ENCODE measurements at regions not wholly inside any gene's neighbourhood (a gene's known extent, or its start where the extent isn't known, plus 50 kb on each side); places are given as distances from the start of the nearest gene placed in this dataset.
"Not testable (repeated sequence)": the region's sequence is repeated elsewhere in the genome, so short reads cannot be mapped to it uniquely, and the experiment has no call there.

DNA sequence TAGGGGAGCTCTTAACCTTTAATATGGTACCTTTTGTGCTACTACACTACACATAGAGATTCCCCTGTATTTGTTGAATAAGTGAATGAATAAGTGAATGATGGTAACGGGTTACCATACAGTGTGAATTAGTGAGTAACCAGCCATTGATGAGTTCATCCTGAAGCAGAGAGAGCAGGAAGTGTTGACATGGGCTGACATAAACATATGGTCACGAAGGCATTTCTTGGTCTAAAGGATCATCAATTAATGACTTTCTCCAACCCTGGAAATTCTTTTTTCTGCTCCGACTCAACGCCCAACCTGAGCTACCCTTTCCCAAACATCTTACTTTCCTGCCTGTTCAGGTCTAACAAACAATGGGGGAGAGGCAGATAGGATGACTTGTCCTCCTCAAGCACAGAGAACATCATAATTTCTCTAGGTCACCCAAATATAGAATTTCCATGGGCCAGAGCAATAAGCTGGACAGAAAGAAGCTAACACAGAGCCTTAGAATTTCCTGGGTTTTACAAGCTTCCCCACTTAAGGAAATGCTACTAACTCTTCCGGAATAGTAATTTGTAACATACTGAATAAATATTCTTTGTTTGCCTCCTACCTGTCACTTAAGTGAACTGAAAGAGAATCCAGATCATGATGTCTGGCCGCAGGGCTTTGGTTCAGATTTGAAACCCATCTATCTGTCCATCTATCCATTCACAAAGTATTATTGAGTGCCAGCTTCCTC is 114.7 kb upstream of the NGF start:
- DNase-seq: no peak

DNA sequence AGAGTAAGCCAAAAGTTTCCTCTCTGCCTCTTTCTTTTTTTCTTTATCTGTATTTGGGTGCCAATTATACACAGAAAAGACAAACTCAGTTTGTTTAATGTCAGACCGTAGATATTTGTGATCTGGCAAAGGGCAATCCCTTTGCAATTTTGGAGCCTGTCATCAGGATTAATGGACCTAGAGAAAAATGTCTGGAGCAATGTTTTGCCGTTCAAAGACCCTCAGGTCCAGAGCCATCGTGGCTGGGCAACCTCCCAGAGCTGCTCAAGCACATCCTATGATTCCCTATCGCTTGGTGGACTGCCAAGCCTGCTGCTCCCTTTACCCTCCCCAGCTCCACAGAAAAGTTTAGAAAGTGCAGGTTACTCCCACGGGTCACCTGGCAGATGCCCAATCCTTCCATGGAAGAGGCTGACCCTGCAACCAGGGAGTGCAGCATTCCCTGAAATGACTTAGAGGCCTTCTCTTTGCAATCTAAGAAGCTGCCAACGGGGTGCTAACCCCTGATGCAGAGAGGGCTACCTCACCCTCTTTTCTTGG is 112.5 kb upstream of the NGF start:
- DNase-seq: no peak

DNA sequence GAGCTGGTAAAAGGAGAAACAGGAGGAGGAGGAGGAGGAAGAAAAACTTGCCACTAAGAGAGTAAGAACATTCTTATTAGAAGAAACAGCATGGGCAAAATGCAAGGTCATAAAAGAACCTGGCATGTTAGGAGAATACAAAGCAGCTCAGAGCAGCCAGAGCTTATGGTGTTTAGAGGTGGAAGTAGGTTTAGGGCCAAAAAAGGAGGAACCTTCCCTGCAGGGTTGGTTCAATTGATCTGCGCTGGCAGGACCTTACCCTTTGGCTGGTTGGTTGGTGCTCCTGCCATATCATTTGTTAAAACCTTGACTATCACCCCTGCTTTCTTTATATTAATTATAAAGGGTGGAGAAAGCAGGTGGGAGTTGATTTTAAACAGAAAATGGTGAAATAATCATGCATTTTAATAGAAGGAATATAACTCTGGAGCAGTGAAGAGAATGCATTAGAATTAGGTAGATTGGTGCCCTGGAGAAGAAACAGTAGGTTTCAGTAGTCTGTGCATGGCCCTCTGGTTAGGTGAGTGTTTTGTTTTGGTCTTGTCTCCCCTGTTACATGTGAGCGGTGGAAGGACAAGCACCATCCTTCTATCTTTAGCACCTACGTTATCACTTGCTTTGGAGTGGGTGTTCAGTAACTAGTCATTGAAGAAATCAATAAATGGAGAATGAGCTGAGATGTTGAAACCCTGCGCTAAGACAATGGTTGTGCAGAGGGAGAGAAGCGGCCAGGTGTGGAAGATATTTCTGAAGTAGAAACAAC is 110.4 kb upstream of the NGF start:
- DNase-seq: no peak

DNA sequence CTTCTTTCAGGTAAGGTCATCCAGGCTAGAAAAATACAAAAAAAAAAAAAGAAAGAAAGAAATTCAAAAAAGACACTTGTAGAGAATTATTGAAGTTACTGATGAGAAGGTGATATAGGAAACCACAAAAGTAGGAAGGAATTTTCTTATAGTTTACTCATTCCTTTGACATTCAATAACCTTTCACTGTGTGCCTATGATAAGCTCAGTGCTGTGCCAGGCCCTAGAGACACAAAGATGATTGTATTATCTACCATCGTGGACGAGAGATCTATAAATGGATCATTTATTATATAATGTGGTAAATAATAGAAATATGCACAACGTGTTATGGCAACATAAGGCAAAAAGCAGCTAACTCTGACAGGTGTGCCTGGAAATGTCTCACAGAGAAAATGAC is 109.6 kb upstream of the NGF start:
- no peak for DNase-seq

DNA sequence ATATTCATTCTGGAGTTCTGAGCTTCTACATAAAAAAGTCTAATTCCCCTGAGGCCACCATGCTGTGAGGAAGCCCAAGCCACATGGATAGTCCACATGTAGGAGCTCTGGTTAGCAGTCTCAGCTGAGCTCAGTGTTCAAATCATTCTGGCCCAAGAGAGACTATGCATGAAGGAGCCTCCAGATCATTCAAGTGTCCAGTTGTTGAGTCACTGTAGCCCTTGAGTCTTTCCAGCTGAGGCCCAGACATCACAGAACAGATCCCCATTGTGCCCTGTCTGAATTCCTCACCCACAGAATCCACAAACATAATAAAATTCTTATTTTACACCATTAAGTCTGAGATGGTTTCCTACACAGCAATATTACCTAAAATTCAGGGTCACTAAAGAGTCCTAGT is 107.0 kb upstream of the NGF start:
- DNase-seq: no peak

DNA sequence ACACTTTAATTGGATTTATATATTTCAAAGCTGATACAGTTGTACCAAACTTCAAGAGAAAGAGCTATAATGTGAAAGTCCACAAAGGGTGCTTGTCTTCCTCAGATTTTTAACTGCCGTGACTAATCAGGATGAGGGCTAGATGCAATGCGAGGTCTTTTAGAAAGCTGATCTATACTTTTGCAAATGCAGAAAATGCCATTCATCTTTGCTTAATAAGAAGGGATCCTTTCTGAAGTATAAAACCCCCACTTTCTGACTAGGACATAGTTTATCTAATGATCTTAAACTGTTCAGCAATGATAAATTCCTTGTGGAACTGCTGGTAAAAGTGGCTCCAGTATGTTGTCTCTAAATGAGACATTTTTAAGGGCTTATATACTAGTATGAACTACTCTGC is 102.7 kb upstream of the NGF start:
- DNase-seq: no peak

DNA sequence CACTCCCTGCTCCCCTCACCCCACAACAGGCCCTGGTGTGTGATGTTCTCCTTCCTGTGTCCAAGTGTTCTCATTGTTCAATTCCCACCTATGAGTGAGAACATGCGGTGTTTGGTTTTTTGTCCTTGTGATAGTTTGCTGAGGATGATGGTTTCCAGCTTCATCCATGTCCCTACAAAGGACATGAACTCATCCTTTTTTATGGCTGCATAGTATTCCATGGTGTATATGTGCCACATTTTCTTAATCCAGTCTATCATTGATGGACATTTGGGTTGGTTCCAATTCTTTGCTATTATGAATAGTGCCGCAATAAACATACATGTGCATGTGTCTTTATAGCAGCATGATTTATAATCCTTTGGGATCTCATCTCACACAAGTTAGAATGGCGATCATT is 101.5 kb upstream of the NGF start:
- DNase-seq: not testable (repeated sequence)

DNA sequence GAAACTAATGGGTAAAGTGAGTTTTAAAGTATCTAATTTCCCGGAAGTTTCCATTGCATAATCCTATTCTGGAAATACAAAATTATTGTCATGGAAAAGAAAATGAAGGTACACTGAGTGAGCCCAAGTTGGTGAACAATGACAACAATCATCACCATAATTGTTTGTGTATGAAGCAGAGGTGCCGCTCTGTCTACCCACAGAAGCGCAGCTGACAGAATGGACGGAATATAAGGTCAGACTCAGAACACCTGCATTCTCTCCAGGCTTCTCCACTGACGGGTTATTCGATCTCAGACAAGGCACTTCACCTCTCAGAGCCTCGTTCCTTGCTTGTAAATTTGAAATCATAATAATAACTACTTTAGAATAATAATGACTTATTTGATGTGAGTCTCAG is 99.1 kb upstream of the NGF start:
- no peak for DNase-seq

DNA sequence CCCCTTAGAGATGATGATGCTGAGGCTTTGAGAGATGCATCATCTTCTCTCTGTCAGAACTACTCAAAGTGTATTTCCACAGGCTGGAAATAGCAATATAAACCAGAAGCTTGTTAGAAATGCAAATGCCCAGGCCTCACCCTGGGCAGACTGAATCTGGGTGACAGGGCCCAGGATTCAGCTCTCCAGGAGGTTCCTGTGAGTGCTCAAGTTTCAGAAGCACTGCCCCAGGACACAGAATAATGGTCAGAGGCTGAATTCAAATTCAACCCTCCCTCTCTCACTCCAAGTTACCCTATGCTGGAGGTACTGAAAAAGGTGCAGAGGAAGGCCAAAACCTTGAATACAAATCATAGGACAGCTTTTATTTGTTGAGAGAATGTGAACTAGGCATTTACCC is 98.5 kb upstream of the NGF start:
- DNase-seq: no peak

DNA sequence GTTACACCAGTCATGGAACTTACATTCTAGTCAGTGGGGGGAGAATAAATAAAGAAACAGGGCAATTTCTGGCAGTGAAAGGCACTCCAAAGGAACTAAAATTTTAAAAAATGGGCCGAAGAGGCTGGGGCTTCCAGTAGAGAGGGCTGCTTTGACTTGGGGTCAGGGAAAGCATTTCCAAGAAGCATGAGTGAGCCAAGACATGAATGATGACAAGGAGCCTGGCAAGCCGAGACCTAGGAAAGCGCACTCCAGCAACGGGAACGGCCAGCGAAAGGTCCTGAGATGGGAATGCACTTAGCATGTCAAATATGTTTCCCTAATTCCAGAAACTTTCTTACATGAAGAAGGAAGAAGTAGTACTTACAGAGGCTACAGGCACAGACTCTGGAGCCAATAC is 95.4 kb upstream of the NGF start:
- no peak for DNase-seq

DNA sequence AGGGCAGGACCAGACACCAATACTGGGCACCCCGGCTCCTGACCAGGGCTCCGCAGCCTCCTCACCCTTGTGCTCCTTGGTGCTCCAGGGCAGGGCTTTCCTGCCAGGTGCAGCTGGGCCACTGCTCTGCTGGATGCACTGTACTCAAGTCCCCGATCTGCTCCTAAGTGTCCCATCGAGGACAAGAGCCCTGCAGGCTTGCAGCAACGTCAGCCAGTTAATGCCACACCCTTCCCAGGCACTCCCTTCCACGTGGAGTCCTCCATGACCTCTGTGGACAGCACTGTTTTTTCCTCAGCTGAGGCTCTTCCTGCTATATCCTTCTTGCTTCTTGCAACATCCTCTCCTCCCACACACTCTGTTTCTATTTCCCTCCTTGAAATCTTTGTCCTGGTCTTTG is 94.0 kb upstream of the NGF start:
- no peak for DNase-seq

DNA sequence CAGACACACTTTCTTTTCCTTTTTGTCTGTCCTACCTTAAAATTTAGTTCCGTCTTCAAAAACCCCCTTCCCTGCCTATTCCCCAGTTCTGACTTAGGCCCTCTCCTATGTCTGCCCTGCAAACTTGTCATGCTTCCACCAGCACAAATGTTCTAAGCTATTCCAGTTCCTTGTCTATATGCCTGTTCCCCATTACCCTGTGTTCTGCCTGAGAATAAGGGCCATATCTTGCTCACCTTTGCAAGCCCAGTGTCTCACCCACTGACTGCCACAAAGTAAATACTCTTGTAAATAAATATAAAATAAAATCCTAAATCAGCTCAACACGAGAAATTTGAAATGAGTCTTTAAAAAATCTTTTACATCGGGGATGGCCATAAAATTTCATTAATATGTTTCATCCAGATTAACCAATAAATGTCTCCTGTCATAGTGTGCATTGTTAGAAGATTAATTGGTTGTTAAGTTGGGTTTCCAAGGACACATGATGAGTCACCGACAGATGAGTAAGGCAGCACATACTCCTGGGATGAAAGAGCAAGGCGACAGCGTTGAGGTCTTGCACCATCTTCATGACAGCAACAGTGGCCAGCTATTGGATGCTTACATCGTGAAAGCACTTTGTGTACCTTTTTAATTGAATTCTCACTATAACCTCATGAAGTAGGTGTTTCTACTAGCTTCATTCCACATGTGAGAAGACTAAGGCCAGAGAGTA is 92.6 kb upstream of the NGF start:
- DNase-seq: no peak

DNA sequence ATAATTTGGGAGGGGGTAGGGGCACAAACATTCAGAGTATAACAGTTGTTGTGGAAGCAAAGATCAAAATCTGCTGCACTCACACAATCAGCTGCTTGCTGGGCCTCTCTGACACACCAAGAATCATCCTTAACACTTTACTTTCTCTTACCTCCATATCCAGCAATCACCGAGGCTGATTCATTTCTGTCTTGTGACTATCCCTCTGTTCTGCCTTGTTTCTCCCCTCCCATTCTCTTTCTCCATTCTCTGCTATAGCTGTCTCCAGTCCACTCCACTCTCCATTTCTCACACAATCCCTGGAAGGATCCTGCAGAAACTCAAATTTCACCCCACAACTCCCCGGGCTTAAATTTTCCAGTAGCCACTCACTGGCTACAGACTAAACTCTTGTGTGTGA is 91.8 kb upstream of the NGF start:
- DNase-seq: no peak

DNA sequence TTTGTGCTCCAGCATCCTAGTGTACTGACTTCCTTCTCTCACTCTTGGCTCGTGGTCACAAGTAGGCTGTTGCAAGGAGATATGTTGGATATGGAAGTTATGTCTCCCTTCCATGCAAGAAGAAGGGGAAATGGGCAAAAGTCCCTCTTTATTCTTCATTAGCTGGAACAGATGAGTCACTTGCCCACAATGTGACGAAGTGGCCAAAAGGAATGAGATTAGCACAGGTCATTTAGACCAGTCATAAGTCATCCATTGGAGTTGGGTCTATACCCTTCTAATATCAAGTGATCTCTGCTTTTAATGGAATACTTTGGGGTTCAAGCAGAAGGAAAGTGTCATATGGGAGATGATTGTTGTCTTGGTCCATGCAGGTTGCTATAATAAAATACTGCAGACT is 91.2 kb upstream of the NGF start:
- DNase-seq: no peak

DNA sequence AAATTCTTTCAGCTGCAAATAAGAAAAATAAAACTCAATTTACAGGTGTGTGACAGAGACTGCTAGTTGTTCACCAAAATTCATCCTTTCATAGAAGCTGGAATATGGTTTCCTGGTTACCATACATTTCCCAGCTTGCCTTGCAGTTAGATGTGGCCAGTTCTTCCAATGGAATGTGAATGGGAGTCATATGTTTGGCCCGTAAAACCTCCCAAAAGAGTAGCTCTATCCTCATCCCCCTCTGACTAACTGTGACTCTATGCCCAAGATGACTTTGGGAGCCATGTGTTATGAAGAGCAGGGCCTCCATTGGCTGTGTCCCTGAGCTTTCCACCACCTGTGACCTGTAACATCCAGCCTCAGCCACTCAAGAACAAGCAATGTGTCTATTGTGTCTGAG is 90.6 kb upstream of the NGF start:
- DNase-seq: no peak

DNA sequence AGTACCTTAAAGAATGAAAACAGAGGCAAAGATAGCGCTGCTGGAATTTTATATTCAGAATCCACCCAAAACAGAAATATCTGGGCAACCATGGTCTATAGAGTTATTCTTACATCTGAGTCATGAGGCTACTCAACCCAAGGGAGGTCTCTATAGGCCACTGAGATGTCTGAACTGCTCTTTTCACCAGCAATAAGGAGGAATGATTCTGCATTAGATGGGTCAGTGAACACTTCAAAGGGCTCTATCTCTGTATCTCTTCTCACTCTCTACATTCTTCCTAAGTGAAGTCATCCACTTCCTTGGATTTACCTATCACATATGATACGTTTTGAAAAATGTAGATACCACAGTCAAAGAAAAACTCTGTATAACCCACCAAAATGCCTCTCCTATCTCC is 90.2 kb upstream of the NGF start:
- no peak for DNase-seq

DNA sequence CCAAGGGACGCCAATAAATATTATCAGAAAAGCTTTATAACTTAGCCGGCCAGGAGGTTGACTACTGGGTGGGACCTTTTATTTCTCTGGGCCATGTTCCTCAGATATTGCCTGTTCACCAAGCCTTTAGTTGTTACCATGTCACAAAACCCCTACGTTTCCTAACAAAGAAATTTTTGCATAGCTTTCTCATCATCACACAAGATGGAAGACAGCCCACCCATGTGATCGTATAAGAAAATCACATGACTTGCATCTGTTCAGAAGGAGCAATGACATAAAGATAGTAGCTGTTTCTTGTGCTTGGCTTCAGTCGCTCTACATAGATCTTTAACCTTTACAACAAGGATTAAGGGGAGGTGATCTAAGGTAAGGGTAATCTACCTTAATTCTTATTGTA is 88.9 kb upstream of the NGF start:
- DNase-seq: no peak

DNA sequence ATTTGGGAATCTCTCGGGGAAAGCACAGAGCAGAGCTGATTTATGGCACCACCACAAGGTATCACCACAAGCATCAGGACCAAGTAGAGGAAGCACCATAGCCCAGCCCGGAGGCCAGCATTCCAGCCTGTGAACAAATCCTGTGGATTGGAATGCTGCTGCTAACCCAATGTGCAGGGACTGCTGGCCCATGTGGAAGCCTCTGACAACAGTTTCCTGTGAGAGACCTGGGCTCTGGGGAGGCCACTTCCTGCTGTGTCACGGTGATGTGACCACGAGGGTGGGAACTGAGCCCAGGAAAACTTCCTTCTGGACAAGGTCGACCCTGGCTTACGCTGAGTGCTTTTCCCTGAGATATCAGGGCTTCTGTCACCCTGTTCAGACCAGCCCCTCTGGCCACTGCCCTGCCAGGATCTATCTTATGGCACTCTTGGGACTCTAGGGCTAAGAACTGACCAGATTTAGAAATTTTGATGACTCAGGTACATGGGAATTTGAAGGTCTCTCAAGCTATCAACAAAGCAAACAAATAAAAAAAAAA is 88.3 kb upstream of the NGF start:
- DNase-seq: no peak

DNA sequence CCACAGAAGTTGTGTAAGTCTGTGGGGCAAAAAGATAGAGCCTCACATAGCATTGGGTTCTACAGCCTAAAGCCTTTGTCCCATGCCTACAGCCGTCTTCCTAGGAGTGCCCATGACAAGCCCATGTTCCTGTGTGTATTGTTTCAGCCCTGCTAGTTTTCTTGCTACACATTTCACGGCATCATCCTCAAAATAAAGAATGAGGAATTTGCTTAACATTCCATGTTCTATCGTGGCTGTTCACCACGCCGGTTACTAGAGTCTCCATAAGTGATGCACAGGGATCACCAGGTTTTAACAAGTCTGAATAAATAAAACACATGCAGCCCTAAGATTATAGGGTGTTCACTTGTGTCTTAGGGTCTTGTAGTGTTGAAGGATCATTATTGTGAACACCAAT is 87.4 kb upstream of the NGF start:
- DNase-seq: no peak

DNA sequence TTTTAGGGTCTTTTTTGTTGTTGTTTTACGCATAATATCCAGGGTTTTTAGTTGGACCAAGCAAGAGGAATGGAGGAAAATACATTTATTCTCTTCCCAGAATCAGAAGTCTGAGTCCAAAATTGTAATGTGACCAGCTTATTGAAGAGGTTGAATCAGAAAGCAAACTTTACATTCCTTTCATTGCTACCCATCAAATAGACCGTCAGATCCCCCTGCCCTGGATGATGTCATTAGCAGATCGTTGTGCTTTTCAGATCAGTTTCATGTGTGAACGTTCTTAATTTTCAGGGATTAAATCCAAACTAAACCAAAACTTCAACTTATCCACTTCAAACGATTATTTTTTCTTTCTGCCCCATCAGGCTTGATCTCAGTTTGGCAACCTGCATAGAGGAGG is 85.7 kb upstream of the NGF start:
- DNase-seq: no peak

DNA sequence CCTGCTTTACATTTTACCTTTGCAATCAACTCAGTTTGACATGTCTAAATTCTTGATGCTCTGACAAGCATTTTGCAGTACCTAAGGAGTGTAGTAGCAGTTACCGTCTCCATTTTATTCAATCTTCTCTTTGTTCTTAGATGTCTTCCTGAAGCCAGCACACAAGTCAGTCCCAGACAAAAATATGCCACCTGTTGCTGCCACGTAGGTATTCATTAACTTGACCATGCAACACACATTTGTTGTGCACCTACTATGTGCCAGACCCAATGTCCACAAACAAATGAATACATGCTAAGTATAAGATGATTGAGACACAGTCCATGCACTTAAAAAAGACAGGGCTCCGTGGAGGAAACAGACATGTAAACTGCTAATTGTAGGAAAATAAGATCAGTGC is 81.5 kb upstream of the NGF start:
- no peak for DNase-seq

DNA sequence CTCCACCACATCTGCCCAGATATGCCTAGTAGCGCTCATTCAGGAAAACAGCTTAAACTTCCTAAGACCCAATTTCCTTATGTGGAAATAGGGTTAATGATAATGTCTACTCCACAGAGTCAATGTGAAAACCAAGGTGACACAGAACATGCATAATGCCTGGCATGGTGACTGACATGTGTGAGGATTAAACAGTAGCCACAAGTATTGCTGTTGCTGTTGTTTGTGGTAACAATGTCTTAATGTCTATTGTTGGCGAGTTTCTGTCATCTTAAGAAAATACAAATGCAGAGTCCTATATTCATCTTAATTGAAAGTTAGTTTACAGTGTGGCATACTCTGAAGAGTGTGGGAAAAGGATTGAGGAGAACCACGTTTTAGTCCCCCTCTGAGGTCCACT is 75.6 kb upstream of the NGF start:
- no peak for DNase-seq

DNA sequence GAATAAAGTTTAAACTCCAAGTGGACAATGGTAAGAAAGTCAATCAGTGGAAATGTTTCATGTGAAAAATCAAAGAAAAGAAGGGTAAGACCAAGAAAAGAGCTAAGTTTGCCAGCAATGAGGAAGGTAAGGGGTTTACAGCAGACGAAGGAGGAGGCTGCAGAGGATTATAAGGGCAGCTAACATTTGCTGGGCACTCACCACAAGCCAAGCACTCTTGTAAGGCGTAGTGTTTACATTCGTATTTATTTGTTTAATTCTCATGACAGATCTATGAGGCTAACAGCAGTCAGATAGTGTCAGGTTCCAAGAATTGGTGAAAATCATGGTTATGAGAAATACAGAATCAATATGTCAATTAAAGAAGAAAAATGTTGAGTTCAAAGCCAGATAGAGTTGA is 75.2 kb upstream of the NGF start:
- no peak for DNase-seq

DNA sequence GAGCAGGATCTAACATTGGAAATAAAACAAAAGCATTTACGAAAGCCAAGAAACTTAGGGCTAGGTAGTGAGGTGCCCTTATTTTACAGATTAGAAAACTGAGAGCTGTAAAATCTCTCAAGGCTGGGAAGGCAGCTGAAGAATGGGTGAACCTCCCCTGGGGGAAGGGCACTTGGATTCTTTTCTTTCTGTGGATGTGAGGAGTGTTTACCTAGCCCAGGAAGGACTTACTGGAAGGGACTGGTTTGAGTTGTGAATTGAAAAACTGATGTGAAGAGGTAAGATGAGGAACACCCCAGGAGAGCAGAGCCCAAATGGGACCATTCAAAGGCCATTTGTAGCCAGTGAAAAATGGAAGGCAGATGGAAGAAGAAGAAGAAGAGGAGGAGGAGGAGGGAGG is 74.7 kb upstream of the NGF start:
- DNase-seq: no peak

Measured in CD4-positive, alpha-beta T cell treated with Interferon alpha-2 for 1 hour (primary cell).